Spinal cord (tissue), 9 donors: ENCODE measurements at regions not wholly inside any gene's neighbourhood (a gene's known extent, or its start where the extent isn't known, plus 50 kb on each side); places are given as distances from the start of the nearest gene placed in this dataset.

Source experiments
- DNase-seq, 6 donors: peaks; one replicate each; pipeline versions ENCODE4 v3.0.0 to v3.0.0-alpha.2; 2013 to 2015; ENCODE audit warnings: low spot score in 6 of 6, low read depth in 4 of 6
- H3K27ac ChIP-seq: one replicate; pipeline ENCODE4 v1.5.1; 2013; ENCODE audit warnings: low read depth, low read length, control low read depth
- H3K27me3 ChIP-seq: one replicate; pipeline ENCODE4 v1.6.1; 2013; ENCODE audit warnings: low read length; ENCODE audit not compliant: control insufficient read depth, insufficient read depth
- H3K36me3 ChIP-seq: one replicate; pipeline ENCODE4 v1.6.1; 2013; ENCODE audit warnings: low read length; ENCODE audit not compliant: control insufficient read depth, insufficient read depth
- H3K4me1 ChIP-seq: one replicate; pipeline ENCODE4 v1.6.1; 2013; ENCODE audit warnings: low read length; ENCODE audit not compliant: control insufficient read depth, insufficient read depth
- H3K4me3 ChIP-seq: one replicate; pipeline ENCODE4 v1.5.1; 2013; ENCODE audit warnings: low read depth, low read length, control low read depth
- H3K9me3 ChIP-seq: one replicate; pipeline ENCODE4 v1.6.1; 2013; ENCODE audit warnings: low read length; ENCODE audit not compliant: control insufficient read depth, insufficient read depth
- whole genome bisulfite sequencing: methylation state at CpG from one replicate; pipeline ENCODE4 v1.1.5; 2013; ENCODE audit warnings: missing lambda C conversion rate; ENCODE audit not compliant: insufficient coverage; 5-methylcytosine and 5-hydroxymethylcytosine counted together
- donor health status: healthy.

- peaks cover 8% of the 10 kb centered on the region for H3K4me1 ChIP-seq
- DNase-seq, result no peak
- H3K9me3 ChIP-seq, result peaks cover 3% of the 10 kb centered on the region
- H3K27ac ChIP-seq, result no peak overlapping the region
- H3K4me3 ChIP-seq, result no peak overlapping the region
- H3K27me3 ChIP-seq, result no peaks in the 10 kb centered on the region
- no CpG with 5 or more reads among the region's 2 CpGs for WGBS
- no peaks in the 10 kb centered on the region for H3K36me3 ChIP-seq
These were observed 143.7 kb upstream of the NPVF start for GRCh38 chr7:25371972-25372371.

DNA sequence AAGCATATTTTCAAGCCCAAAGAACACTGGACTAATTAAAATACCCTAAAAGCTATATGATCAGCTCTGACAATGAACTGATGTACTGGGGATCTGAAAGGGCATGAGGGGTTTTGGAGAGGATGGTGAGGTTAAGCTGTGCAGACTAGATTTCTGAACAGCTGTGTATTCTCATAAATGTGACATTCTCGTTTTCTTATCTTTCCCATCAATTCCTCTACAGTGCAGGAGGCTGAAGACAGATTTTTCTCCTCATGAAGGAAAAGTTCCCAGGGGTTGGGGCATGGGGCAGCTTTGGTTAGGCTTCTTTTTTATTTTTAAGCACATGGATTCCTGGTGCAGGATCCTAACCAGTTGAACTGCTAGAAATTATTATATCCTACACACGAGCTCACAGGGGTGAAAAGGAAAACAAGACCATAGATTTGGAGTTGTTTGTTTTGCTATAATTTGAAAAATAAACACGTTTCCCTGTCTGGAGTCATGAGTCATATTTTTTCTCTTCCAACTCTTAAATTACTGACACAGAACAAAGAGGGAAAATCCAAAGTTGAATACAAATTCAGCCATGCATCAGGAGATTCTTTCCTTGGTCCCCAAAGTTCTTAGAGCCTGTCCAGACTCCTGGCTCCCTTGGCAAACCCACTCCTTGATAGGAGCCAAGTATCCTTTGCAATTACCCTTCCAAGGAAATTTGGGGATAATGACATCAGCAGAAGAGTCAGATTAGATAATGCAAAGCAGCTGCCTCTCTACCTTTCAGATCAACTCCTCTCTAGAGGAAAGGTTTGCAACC, 147.7 kb upstream of the NPVF start:
- Histone ChIP-seq H3K9me3 (peaks cover 3% of the 10 kb centered on the region), H3K27me3 (no peaks in the 10 kb centered on the region), H3K36me3 (no peaks in the 10 kb centered on the region), H3K4me3 (no peak overlapping the region), H3K27ac (no peak overlapping the region), H3K4me1 (no peaks in the 10 kb centered on the region)
- no peak for DNase-seq
- no CpG with 5 or more reads among the region's 3 CpGs for WGBS

DNA sequence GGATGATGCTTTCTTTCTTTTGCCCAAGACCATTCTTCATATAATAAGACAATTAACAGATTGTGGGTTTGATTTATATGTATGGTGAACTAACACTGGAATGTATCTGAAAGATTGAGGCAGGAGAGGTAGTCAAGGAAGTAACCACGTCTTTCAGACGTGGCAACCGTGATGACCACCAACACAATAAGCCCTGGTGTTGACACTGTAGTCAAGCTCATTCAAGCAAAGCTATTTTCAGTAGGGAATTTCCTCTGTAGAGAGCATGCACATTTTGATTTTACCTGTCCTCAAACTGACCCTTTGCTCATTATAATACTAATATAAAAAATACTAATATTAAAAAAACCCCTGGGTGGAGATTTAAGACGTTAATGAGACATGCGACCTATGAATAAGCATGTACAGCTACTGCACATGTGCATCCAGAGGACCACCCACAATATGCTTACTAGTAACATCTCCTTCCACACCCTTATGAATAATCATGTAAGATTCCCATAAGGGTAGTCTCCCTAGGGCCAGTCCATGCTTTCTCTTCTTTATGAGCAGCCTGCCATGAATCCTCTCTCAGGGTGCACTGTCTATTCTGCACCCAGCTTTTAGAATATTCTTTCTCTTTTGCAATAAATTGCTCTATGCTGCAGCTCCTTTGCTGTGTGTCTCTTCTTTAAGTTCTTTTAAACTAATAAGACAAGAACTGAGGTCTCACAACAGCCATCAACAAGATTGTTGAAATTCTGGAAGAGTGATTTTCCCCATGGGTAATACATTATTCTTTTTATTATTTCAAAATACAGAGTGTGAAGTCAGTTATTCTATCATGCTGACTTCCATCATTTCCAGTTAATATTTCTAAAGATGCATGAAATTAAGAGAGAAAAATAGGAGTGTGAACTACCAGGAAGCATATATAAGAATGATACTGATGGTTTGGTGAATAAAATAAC, 151.3 kb upstream of the NPVF start:
- Histone ChIP-seq H3K4me3 (no peak overlapping the region), H3K36me3 (no peaks in the 10 kb centered on the region), H3K9me3 (no peaks in the 10 kb centered on the region), H3K4me1 (peaks cover 6% of the 10 kb centered on the region), H3K27ac (no peak overlapping the region), H3K27me3 (no peaks in the 10 kb centered on the region)
- DNase-seq, result peak in 1 of 6 donors; percentile 62
- 100% methylated on average over 1 of the region's 5 CpGs for WGBS

- no peaks in the 10 kb centered on the region for H3K9me3 ChIP-seq
- DNase-seq, result peak in 1 of 6 donors; percentile 51
- no peaks in the 10 kb centered on the region for H3K27me3 ChIP-seq
- no peak overlapping the region for H3K4me3 ChIP-seq
- no peak overlapping the region for H3K27ac ChIP-seq
- 43% methylated on average over 2 of the region's 4 CpGs for WGBS
- H3K4me1 ChIP-seq, result peaks cover 30% of the 10 kb centered on the region
- H3K36me3 ChIP-seq, result no peaks in the 10 kb centered on the region
These were observed 153.7 kb upstream of the NPVF start for GRCh38 chr7:25381818-25382589.

DNA sequence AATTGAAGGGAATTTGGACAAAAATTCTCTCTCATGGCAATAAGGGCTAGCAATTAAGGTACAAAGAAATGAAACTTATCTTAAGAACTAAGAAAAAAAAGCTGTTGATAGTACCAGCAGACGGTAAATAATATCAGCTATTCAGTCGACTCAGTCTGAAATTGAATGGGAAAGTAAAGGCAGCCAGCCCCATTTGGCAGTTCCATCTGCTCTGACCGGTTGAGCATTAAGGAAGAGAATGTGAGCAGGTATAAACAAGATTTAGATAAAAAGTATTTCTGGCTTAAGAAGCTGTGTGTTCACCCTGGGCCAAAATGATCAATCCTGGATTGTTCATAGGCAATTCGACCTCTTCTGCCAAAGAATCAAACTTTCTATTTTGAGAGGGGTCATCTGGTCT, 154.6 kb upstream of the NPVF start:
- Histone ChIP-seq H3K27me3 (no peaks in the 10 kb centered on the region), H3K36me3 (no peaks in the 10 kb centered on the region), H3K9me3 (no peaks in the 10 kb centered on the region), H3K4me3 (no peak overlapping the region), H3K4me1 (peaks cover 33% of the 10 kb centered on the region), H3K27ac (no peak overlapping the region)
- no peak for DNase-seq
- WGBS, result 48% methylated on average over 4 of the region's 4 CpGs

DNA sequence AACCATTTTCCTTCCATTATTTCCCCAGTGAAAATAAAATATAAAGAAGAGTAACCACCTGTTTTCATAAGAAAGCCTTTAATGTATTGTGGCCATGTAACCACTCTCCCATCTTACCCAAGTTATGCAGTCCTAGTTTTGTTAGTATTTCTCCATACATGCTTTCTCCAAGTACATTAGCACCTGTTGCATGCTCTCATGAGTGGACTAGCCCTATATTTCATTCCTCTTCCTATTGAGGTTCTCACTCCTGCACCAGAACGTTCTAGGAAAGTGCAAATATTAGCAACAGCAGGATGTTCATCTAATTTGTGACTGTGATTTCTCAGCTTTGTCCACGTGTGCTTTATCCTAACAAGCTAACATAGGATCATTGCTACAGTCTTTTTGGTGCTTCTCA, 155.1 kb upstream of the NPVF start:
- no peak for DNase-seq
- H3K4me3 ChIP-seq, result no peak overlapping the region
- 78% methylated on average over 2 of the region's 2 CpGs for WGBS
- no peaks in the 10 kb centered on the region for H3K36me3 ChIP-seq
- no peak overlapping the region for H3K27ac ChIP-seq
- no peaks in the 10 kb centered on the region for H3K27me3 ChIP-seq
- H3K4me1 ChIP-seq, result peaks cover 33% of the 10 kb centered on the region
- no peaks in the 10 kb centered on the region for H3K9me3 ChIP-seq

DNA sequence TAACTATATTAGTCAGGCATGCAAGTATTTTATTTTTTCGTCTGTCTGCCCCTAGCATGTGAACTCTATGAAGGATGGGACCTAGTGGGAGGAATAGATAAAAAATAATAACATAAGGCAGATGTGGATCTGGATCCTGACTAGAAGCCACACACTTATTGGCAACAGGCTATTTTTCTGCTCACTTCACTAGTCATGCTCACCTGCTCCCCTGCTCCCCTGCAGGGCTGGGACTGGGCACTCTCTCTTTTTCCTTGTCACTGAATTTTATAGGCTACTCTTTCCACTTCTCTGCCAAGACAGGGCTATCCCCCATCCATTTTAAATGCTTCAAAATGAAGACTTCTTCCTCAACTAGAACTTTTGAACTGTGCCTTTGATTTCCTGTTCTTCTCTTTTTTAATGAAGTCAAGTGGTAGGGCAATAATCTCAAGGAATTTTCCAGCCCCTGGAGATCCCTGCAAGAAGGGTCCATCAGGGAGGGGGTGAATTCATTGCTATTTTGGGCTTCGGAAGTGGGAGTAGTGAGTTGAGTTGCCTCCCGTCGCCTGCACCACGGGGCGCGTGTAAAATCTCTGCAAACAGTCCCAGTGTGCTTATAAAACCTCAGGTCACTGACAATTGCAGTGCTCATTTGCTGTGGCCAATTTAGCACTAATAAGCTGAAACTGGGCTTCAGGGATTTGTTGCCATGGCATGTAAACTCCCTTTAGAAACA, 156.7 kb upstream of the NPVF start:
- no peaks in the 10 kb centered on the region for H3K27me3 ChIP-seq
- no peak overlapping the region for H3K4me3 ChIP-seq
- H3K9me3 ChIP-seq, result no peaks in the 10 kb centered on the region
- DNase-seq, result peak in 3 of 6 donors; percentile 65 to 95 (median 73)
- peak overlapping the region; percentile 79 for H3K27ac ChIP-seq
- 22% methylated on average over 6 of the region's 7 CpGs for WGBS
- H3K4me1 ChIP-seq, result peaks cover 33% of the 10 kb centered on the region
- H3K36me3 ChIP-seq, result no peaks in the 10 kb centered on the region

DNA sequence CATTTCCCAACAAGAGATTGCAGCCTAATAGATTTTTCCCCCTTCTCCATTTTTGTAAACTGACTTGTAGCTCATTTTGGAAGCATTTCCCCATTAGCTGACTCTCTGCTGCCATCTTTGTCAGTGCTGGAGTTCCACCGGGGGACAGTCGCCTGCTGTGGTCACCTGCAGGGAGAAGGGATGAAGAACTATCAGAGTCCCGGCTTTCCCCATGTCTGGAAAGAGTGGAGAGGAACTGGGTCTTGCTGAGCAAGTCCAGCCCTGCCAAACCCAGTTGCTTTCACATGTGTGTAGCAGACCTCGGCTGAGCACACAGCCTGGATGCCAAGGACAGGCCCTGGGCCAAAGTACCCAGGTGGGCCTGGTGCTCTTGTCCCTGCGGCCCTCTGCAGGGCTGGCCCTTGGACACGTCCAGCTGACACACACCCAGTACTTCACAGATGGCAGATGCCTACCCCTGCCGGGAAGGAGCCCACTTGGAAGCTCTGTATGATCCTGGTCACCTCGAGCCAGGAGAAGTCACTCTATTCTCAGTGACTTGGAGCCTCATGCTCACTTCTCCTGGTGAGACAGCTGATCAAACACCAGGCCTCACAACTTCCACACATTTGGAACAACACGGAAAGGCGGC, 157.3 kb upstream of the NPVF start:
- DNase-seq, result peak in 1 of 6 donors; percentile 80
- H3K9me3 ChIP-seq, result no peaks in the 10 kb centered on the region
- no peaks in the 10 kb centered on the region for H3K36me3 ChIP-seq
- WGBS, result 43% methylated on average over 10 of the region's 10 CpGs
- peaks cover 33% of the 10 kb centered on the region for H3K4me1 ChIP-seq
- peak overlapping the region; percentile 79 for H3K27ac ChIP-seq
- no peak overlapping the region for H3K4me3 ChIP-seq
- no peaks in the 10 kb centered on the region for H3K27me3 ChIP-seq
